ENCODE measurements at regions not wholly inside any gene's neighbourhood (a gene's known extent, or its start where the extent isn't known, plus 50 kb on each side); places are given as distances from the start of the nearest gene placed in this dataset.

- no peaks in the 10 kb centered on the region for H3K9me3 ChIP-seq (ENCODE audit: insufficient read depth, low read length)
- no peak overlapping the region for H3K4me3 ChIP-seq (ENCODE audit: low read length)
- no peak for TF ChIP-seq EZH2phosphoT487 (IDR thresholded peaks at IDR 0.05; ENCODE audit: low read depth)
- TF ChIP-seq, protein P1, sequence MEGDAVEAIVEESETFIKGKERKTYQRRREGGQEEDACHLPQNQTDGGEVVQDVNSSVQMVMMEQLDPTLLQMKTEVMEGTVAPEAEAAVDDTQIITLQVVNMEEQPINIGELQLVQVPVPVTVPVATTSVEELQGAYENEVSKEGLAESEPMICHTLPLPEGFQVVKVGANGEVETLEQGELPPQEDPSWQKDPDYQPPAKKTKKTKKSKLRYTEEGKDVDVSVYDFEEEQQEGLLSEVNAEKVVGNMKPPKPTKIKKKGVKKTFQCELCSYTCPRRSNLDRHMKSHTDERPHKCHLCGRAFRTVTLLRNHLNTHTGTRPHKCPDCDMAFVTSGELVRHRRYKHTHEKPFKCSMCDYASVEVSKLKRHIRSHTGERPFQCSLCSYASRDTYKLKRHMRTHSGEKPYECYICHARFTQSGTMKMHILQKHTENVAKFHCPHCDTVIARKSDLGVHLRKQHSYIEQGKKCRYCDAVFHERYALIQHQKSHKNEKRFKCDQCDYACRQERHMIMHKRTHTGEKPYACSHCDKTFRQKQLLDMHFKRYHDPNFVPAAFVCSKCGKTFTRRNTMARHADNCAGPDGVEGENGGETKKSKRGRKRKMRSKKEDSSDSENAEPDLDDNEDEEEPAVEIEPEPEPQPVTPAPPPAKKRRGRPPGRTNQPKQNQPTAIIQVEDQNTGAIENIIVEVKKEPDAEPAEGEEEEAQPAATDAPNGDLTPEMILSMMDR (IDR thresholded peaks at IDR 0.05; ENCODE audit: low read depth, low read length), result no peak
- no peak overlapping the region for H3K27ac ChIP-seq (ENCODE audit: low read length)
- H2AFZ ChIP-seq (ENCODE audit: low read depth, low read length), result no peak overlapping the region
- H3K4me1 ChIP-seq (ENCODE audit: low read length), result peaks cover 7% of the 10 kb centered on the region
- no peaks in the 10 kb centered on the region for H3K36me3 ChIP-seq (replicated peaks; ENCODE audit: low read depth, low read length)
- H4K20me1 ChIP-seq (ENCODE audit: insufficient read depth, low read length), result no peaks in the 10 kb centered on the region
- H3K27me3 ChIP-seq (ENCODE audit: low read depth, low read length), result no peaks in the 10 kb centered on the region
- H3K79me2 ChIP-seq (ENCODE audit: low read length), result no peaks in the 10 kb centered on the region
- H3K9ac ChIP-seq (ENCODE audit: low read length), result no peak overlapping the region
- no peak overlapping the region for H3K4me2 ChIP-seq (ENCODE audit: low read length)
Observed at GRCh38 chr4:163772238-163772637, 277.7 kb downstream of the TMA16 start.

GRCh38 chr4:163773940-163774339 lies 279.4 kb downstream of the TMA16 start:
- H3K4me2 ChIP-seq (ENCODE audit: low read length), result no peak overlapping the region
- H3K27ac ChIP-seq (ENCODE audit: low read length), result no peak overlapping the region
- H3K9me3 ChIP-seq (ENCODE audit: insufficient read depth, low read length), result peaks cover 8% of the 10 kb centered on the region; the same call in 1 of the 2 replicates
- TF ChIP-seq, protein P1 (IDR thresholded peaks at IDR 0.05; ENCODE audit: low read depth, low read length), result no peak
- no peak for TF ChIP-seq EZH2phosphoT487 (IDR thresholded peaks at IDR 0.05; ENCODE audit: low read depth)
- H3K4me1 ChIP-seq (ENCODE audit: low read length), result peaks cover 7% of the 10 kb centered on the region
- H3K9ac ChIP-seq (ENCODE audit: low read length), result no peak overlapping the region
- no peak overlapping the region for H3K4me3 ChIP-seq (ENCODE audit: low read length)
- peaks cover 2% of the 10 kb centered on the region for H3K36me3 ChIP-seq (replicated peaks; ENCODE audit: low read depth, low read length)
- H3K79me2 ChIP-seq (ENCODE audit: low read length), result no peaks in the 10 kb centered on the region
- no peak overlapping the region for H2AFZ ChIP-seq (ENCODE audit: low read depth, low read length)
- no peaks in the 10 kb centered on the region for H4K20me1 ChIP-seq (ENCODE audit: insufficient read depth, low read length)
- no peaks in the 10 kb centered on the region for H3K27me3 ChIP-seq (ENCODE audit: low read depth, low read length)

DNA sequence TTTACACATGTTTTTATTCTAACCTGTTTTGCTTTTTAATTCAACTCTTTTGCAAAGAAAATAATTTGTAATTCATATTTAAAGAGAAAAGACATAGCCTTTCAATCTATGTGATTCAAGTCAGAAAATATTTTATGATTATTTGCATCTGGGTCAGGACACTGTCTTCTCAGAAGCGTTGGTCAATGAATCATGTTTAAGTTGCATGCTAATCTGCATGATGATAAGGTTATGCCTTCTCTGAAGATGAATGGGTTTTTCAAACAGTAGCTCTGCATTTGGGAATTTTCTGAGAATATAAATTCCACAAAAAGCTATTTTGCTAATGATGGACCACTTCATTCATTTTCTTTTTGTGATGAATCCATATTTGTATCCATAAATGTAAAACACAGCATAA lies 282.5 kb downstream of the TMA16 start:
- Histone ChIP-seq H3K4me3 (ENCODE audit: low read length) (no peak overlapping the region), H3K9me3 (ENCODE audit: insufficient read depth, low read length) (peaks cover 8% of the 10 kb centered on the region; the same call in 1 of the 2 replicates), H3K4me2 (ENCODE audit: low read length) (no peak overlapping the region), H3K4me1 (ENCODE audit: low read length) (peaks cover 7% of the 10 kb centered on the region), H3K27me3 (ENCODE audit: low read depth, low read length) (no peaks in the 10 kb centered on the region), H3K36me3 (replicated peaks; ENCODE audit: low read depth, low read length) (peaks cover 2% of the 10 kb centered on the region), H2AFZ (ENCODE audit: low read depth, low read length) (no peak overlapping the region), H3K9ac (ENCODE audit: low read length) (no peak overlapping the region), H3K79me2 (ENCODE audit: low read length) (no peaks in the 10 kb centered on the region), H4K20me1 (ENCODE audit: insufficient read depth, low read length) (no peaks in the 10 kb centered on the region), H3K27ac (ENCODE audit: low read length) (no peak overlapping the region)
- TF ChIP-seq EZH2phosphoT487 (IDR thresholded peaks at IDR 0.05; ENCODE audit: low read depth), result no peak
- TF ChIP-seq, protein P1 (IDR thresholded peaks at IDR 0.05; ENCODE audit: low read depth, low read length), result no peak

DNA sequence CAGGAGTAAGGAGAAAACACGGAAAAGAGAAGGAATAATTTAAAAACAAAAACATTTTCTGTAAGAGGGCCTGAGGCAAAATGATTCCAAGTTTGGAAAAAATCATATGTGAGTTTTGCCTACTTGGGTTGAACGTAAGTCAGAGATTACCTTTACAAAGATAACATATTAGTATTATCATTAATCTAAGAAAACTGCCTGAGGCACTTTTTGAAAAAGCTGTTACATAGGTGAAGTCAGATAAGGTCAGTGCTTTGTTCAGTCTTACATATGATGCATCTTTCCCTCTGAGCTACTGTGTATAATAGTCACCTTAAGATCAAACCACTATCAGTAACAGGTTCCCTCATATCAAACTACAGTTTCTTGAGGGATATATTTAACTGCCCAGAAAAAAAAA lies 287.2 kb downstream of the TMA16 start:
- no peaks in the 10 kb centered on the region for H3K79me2 ChIP-seq (ENCODE audit: low read length)
- peaks cover 6% of the 10 kb centered on the region for H3K36me3 ChIP-seq (replicated peaks; ENCODE audit: low read depth, low read length)
- H4K20me1 ChIP-seq (ENCODE audit: insufficient read depth, low read length), result no peaks in the 10 kb centered on the region
- H3K9ac ChIP-seq (ENCODE audit: low read length), result no peak overlapping the region
- no peak overlapping the region for H3K27ac ChIP-seq (ENCODE audit: low read length)
- no peaks in the 10 kb centered on the region for H3K27me3 ChIP-seq (ENCODE audit: low read depth, low read length)
- no peak overlapping the region for H3K4me2 ChIP-seq (ENCODE audit: low read length)
- no peak for TF ChIP-seq EZH2phosphoT487 (IDR thresholded peaks at IDR 0.05; ENCODE audit: low read depth)
- TF ChIP-seq, protein P1 (IDR thresholded peaks at IDR 0.05; ENCODE audit: low read depth, low read length), result no peak
- H3K4me1 ChIP-seq (ENCODE audit: low read length), result no peaks in the 10 kb centered on the region
- peaks cover 17% of the 10 kb centered on the region; the same call in 1 of the 2 replicates for H3K9me3 ChIP-seq (ENCODE audit: insufficient read depth, low read length)
- H3K4me3 ChIP-seq (ENCODE audit: low read length), result no peak overlapping the region
- H2AFZ ChIP-seq (ENCODE audit: low read depth, low read length), result no peak overlapping the region

Measured in OCI-LY3 (cell line).